Neural progenitor cell (in vitro differentiated cells): ENCODE measurements at regions not wholly inside any gene's neighbourhood (a gene's known extent, or its start where the extent isn't known, plus 50 kb on each side); places are given as distances from the start of the nearest gene placed in this dataset.

Experiments used
- EZH2phosphoT487 ChIP-seq: fragments of 200-600 bp; sonication (generic); IDR thresholded peaks from 2 replicates; pipeline ENCODE4 v1.6.1; 2017; ENCODE audit warnings: antibody characterized with exemption
- TF ChIP-seq, protein P1 (sequence below): fragments of 200-600 bp; sonication (generic); IDR thresholded peaks from 2 replicates; pipeline ENCODE4 v1.5.1; 2017; ENCODE audit warnings: antibody characterized with exemption, mild to moderate bottlenecking

DNA sequence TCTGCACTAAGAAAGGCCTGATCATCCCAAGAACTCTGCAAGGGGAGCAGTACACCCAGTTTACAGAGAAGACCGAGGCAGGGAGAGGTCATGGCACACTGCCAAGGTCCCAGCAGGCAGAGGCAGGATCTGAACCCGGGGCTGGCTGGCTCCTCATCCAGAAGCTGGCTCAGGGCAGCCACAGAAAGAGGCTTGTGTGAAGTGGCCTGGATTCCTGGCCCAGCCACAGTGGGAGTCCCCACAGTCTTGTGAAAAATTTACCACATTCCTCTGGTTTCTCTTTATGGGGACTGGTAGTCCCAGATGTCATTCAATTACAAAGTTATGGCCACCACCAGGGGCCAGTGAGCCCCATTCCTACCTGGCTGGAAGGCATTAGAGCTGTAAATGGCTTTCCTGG is 440.5 kb downstream of the MIAT start:
- TF ChIP-seq, protein P1, sequence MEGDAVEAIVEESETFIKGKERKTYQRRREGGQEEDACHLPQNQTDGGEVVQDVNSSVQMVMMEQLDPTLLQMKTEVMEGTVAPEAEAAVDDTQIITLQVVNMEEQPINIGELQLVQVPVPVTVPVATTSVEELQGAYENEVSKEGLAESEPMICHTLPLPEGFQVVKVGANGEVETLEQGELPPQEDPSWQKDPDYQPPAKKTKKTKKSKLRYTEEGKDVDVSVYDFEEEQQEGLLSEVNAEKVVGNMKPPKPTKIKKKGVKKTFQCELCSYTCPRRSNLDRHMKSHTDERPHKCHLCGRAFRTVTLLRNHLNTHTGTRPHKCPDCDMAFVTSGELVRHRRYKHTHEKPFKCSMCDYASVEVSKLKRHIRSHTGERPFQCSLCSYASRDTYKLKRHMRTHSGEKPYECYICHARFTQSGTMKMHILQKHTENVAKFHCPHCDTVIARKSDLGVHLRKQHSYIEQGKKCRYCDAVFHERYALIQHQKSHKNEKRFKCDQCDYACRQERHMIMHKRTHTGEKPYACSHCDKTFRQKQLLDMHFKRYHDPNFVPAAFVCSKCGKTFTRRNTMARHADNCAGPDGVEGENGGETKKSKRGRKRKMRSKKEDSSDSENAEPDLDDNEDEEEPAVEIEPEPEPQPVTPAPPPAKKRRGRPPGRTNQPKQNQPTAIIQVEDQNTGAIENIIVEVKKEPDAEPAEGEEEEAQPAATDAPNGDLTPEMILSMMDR, result no peak
- TF ChIP-seq EZH2phosphoT487, result no peak
